SK-N-MC (cell line): ENCODE measurements at regions not wholly inside any gene's neighbourhood (a gene's known extent, or its start where the extent isn't known, plus 50 kb on each side); places are given as distances from the start of the nearest gene placed in this dataset.

ENCODE experiments used
- EZH2 ChIP-seq: fragments of 200-600 bp; sonication (generic); IDR thresholded peaks from one replicate; pipeline ENCODE4 v1.6.1; 2017; ENCODE audit warnings: antibody characterized with exemption
- FOXP2 ChIP-seq: optimal IDR thresholded peaks from 2 replicates; pipeline ENCODE3; 2011; ENCODE audit warnings: mild to moderate bottlenecking, moderate library complexity; ENCODE audit not compliant: insufficient read depth; ENCODE audit errors: extremely low read length, control extremely low read depth
- POLR2AphosphoS5 ChIP-seq: IDR thresholded peaks from 2 replicates; pipeline ENCODE4 v1.6.1; 2012; ENCODE audit warnings: mild to moderate bottlenecking, low read depth, low read length, borderline replicate concordance

GRCh38 chr5:90084342-90084741 lies 325.2 kb downstream of the CETN3 start:
- no peak for TF ChIP-seq POLR2AphosphoS5
- no peak for TF ChIP-seq EZH2
- TF ChIP-seq FOXP2 = no peak
